GM23338 (cell line): ENCODE measurements at regions not wholly inside any gene's neighbourhood (a gene's known extent, or its start where the extent isn't known, plus 50 kb on each side); places are given as distances from the start of the nearest gene placed in this dataset.

ENCODE experiments used
- ATAC-seq: fragments of 200-7000 bp; cut with Tn5 transposase; 3 replicates; pipeline ENCODE4 v1.9.1; 2020
- DNase-seq: peaks from one replicate; pipeline ENCODE4 v3.0.0-alpha.2; 2015; ENCODE audit warnings: low spot score
- H2AFZ ChIP-seq: fragments of 200-600 bp; sonication (generic); 2 replicates; pipeline ENCODE4 v1.8.0; 2016; ENCODE audit warnings: antibody characterized with exemption, mild to moderate bottlenecking, moderate library complexity
- H3F3A ChIP-seq: fragments of 200-600 bp; sonication (generic); replicated peaks from 2 replicates; pipeline ENCODE4 v1.8.0; 2017; ENCODE audit warnings: antibody characterized with exemption, mixed run types, low read depth
- H3K27ac ChIP-seq: fragments of 200-600 bp; sonication (generic); 2 replicates; pipeline ENCODE4 v1.6.1; 2016; ENCODE audit warnings: low read depth
- H3K27me3 ChIP-seq: fragments of 200-600 bp; sonication (generic); 2 replicates; pipeline ENCODE4 v1.8.0; 2016; ENCODE audit warnings: mild to moderate bottlenecking, mixed run types, moderate library complexity; ENCODE audit not compliant: insufficient read depth
- H3K36me3 ChIP-seq: fragments of 200-600 bp; sonication (generic); 2 replicates; pipeline ENCODE4 v1.8.0; 2016; ENCODE audit warnings: mild to moderate bottlenecking; ENCODE audit not compliant: insufficient read depth
- H3K4me1 ChIP-seq: fragments of 200-600 bp; sonication (generic); 2 replicates; pipeline ENCODE4 v1.8.0; 2016; ENCODE audit warnings: mild to moderate bottlenecking, moderate library complexity; ENCODE audit not compliant: insufficient read depth
- H3K4me2 ChIP-seq: fragments of 200-600 bp; sonication (generic); 2 replicates; pipeline ENCODE4 v1.7.1; 2017; ENCODE audit warnings: mixed run types
- H3K4me3 ChIP-seq: fragments of 200-600 bp; sonication (generic); 2 replicates; pipeline ENCODE4 v1.6.1; 2016; ENCODE audit warnings: mixed run types
- H3K79me2 ChIP-seq: fragments of 200-600 bp; sonication (generic); replicated peaks from 2 replicates; pipeline ENCODE4 v1.8.0; 2017; ENCODE audit warnings: mild to moderate bottlenecking; ENCODE audit not compliant: insufficient read depth
- H3K9me2 ChIP-seq: fragments of 200-600 bp; sonication (generic); 2 replicates; pipeline ENCODE4 v1.8.0; 2017; ENCODE audit not compliant: insufficient read depth
- H4K20me1 ChIP-seq: fragments of 200-600 bp; sonication (generic); replicated peaks from 2 replicates; pipeline ENCODE4 v1.8.0; 2017; ENCODE audit warnings: mild to moderate bottlenecking; ENCODE audit not compliant: insufficient read depth
- H3K27ac Mint-ChIP-seq: 2 replicates; pipeline ENCODE4 v1.8.0; 2020; ENCODE audit warnings: inconsistent platforms, mild to moderate bottlenecking, moderate library complexity, mixed read lengths
- H3K27me3 Mint-ChIP-seq: 3 replicates; pipeline ENCODE4 v1.8.0; 2022; ENCODE audit warnings: low read depth, mild to moderate bottlenecking, moderate library complexity, mixed read lengths, inconsistent platforms; ENCODE audit not compliant: insufficient read depth, poor library complexity
- H3K36me3 Mint-ChIP-seq: 3 replicates; pipeline ENCODE4 v1.8.0; 2021; ENCODE audit warnings: low read depth, mild to moderate bottlenecking, inconsistent platforms, moderate library complexity, mixed read lengths
- H3K4me1 Mint-ChIP-seq: 3 replicates; pipeline ENCODE4 v1.8.0; 2020; ENCODE audit warnings: mild to moderate bottlenecking, inconsistent platforms, mixed read lengths
- H3K4me3 Mint-ChIP-seq: 3 replicates; pipeline ENCODE4 v1.8.0; 2021; ENCODE audit warnings: moderate library complexity, mild to moderate bottlenecking, inconsistent platforms, mixed read lengths
- H3K9me3 Mint-ChIP-seq: 3 replicates; pipeline ENCODE4 v1.8.0; 2020; ENCODE audit warnings: moderate library complexity, mild to moderate bottlenecking, inconsistent platforms, mixed read lengths
- CREB1 ChIP-seq: fragments of 250-450 bp; sonication (Bioruptor Pico); IDR thresholded peaks from 2 replicates; pipeline ENCODE4 v1.5.0; 2020; ENCODE audit warnings: low read depth, mild to moderate bottlenecking, moderate library complexity
- EZH2phosphoT487 ChIP-seq: fragments of 200-600 bp; sonication (generic); IDR thresholded peaks from one replicate; pipeline ENCODE4 v1.8.1; 2018; ENCODE audit warnings: antibody characterized with exemption; ENCODE audit not compliant: unreplicated experiment
- NANOG ChIP-seq: IDR thresholded peaks from 2 replicates; pipeline ENCODE4 v1.6.1; 2016; ENCODE audit warnings: antibody characterized with exemption, borderline replicate concordance
- POLR2AphosphoS5 ChIP-seq: IDR thresholded peaks from 2 replicates; pipeline ENCODE4 v1.6.1; 2016; ENCODE audit warnings: antibody characterized with exemption, low read depth
- STAT1 ChIP-seq: IDR thresholded peaks from one replicate; pipeline ENCODE4 v1.6.1; 2016; ENCODE audit warnings: antibody characterized with exemption; ENCODE audit not compliant: unreplicated experiment
- ZNF114 ChIP-seq: fragments of 250-450 bp; sonication (Bioruptor Pico); IDR thresholded peaks from 2 replicates; pipeline ENCODE4 v1.5.0; 2020; ENCODE audit warnings: mild to moderate bottlenecking, moderate library complexity
- TF ChIP-seq, protein P1 (sequence below): fragments of 250-450 bp; sonication (Bioruptor Pico); IDR thresholded peaks from 2 replicates; pipeline ENCODE4 v1.5.0; 2020; ENCODE audit warnings: mild to moderate bottlenecking, moderate library complexity
- TF ChIP-seq, protein P2 (sequence below): IDR thresholded peaks from 2 replicates; pipeline ENCODE4 v1.6.1; 2016; ENCODE audit warnings: antibody characterized with exemption

DNA sequence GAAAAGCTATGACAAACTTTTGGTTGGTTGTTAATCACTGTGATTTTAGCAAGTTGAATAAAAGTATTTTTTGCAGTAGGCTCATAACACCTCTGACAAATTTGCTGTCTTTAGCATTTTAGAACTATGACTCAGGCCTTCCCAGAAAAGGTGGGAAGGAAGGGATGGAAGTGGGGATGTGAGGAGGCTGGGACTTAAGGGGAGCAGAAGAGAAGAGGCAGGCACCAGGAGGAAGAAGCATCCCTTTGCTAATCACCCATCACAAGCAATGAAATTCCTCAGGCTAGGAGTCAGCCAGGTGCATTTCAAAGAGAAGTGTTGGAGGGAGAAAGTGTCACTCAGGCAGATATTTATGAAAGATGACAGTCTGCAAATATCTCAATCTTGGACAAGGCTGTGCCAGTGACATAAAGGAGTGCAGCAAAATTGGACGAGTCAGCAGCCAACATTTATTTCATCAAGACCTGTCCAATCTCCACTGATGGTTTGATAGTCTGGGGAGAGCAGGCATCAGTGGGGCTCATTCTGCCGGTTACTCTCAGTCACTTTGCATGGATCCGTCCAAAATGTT lies 337.3 kb upstream of the ARRDC4 start (continued):
- TF ChIP-seq, protein P1, sequence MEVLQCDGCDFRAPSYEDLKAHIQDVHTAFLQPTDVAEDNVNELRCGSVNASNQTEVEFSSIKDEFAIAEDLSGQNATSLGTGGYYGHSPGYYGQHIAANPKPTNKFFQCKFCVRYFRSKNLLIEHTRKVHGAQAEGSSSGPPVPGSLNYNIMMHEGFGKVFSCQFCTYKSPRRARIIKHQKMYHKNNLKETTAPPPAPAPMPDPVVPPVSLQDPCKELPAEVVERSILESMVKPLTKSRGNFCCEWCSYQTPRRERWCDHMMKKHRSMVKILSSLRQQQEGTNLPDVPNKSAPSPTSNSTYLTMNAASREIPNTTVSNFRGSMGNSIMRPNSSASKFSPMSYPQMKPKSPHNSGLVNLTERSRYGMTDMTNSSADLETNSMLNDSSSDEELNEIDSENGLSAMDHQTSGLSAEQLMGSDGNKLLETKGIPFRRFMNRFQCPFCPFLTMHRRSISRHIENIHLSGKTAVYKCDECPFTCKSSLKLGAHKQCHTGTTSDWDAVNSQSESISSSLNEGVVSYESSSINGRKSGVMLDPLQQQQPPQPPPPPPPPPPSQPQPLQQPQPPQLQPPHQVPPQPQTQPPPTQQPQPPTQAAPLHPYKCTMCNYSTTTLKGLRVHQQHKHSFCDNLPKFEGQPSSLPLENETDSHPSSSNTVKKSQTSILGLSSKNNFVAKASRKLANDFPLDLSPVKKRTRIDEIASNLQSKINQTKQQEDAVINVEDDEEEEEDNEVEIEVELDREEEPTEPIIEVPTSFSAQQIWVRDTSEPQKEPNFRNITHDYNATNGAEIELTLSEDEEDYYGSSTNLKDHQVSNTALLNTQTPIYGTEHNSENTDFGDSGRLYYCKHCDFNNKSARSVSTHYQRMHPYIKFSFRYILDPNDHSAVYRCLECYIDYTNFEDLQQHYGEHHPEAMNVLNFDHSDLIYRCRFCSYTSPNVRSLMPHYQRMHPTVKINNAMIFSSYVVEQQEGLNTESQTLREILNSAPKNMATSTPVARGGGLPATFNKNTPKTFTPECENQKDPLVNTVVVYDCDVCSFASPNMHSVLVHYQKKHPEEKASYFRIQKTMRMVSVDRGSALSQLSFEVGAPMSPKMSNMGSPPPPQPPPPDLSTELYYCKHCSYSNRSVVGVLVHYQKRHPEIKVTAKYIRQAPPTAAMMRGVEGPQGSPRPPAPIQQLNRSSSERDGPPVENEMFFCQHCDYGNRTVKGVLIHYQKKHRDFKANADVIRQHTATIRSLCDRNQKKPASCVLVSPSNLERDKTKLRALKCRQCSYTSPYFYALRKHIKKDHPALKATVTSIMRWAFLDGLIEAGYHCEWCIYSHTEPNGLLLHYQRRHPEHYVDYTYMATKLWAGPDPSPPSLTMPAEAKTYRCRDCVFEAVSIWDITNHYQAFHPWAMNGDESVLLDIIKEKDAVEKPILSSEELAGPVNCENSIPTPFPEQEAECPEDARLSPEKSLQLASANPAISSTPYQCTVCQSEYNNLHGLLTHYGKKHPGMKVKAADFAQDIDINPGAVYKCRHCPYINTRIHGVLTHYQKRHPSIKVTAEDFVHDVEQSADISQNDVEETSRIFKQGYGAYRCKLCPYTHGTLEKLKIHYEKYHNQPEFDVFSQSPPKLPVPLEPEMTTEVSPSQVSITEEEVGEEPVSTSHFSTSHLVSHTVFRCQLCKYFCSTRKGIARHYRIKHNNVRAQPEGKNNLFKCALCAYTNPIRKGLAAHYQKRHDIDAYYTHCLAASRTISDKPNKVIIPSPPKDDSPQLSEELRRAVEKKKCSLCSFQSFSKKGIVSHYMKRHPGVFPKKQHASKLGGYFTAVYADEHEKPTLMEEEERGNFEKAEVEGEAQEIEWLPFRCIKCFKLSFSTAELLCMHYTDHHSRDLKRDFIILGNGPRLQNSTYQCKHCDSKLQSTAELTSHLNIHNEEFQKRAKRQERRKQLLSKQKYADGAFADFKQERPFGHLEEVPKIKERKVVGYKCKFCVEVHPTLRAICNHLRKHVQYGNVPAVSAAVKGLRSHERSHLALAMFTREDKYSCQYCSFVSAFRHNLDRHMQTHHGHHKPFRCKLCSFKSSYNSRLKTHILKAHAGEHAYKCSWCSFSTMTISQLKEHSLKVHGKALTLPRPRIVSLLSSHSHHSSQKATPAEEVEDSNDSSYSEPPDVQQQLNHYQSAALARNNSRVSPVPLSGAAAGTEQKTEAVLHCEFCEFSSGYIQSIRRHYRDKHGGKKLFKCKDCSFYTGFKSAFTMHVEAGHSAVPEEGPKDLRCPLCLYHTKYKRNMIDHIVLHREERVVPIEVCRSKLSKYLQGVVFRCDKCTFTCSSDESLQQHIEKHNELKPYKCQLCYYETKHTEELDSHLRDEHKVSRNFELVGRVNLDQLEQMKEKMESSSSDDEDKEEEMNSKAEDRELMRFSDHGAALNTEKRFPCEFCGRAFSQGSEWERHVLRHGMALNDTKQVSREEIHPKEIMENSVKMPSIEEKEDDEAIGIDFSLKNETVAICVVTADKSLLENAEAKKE: no peak
- TF ChIP-seq NANOG (no peak), ZNF114 (no peak), POLR2AphosphoS5 (no peak)
- TF ChIP-seq, protein P2, sequence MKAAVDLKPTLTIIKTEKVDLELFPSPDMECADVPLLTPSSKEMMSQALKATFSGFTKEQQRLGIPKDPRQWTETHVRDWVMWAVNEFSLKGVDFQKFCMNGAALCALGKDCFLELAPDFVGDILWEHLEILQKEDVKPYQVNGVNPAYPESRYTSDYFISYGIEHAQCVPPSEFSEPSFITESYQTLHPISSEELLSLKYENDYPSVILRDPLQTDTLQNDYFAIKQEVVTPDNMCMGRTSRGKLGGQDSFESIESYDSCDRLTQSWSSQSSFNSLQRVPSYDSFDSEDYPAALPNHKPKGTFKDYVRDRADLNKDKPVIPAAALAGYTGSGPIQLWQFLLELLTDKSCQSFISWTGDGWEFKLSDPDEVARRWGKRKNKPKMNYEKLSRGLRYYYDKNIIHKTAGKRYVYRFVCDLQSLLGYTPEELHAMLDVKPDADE: no peak

- H3K4me2 ChIP-seq: no peak overlapping the region
- Mint-ChIP-seq H3K4me3 (no peak overlapping the region), H3K27me3 (peaks cover 2% of the 10 kb centered on the region), H3K4me1 (peaks cover 7% of the 10 kb centered on the region; the same call in 1 of the 3 replicates), H3K27ac (no peak overlapping the region), H3K9me3 (no peaks in the 10 kb centered on the region), H3K36me3 (no peaks in the 10 kb centered on the region)
- H4K20me1 ChIP-seq: no peaks in the 10 kb centered on the region
- no peak for ATAC-seq
- DNase-seq: no peak
- H3K36me3 ChIP-seq: no peaks in the 10 kb centered on the region
- H3K79me2 ChIP-seq: no peaks in the 10 kb centered on the region
- H3K4me3 ChIP-seq: no peak overlapping the region
- no peaks in the 10 kb centered on the region for H3F3A ChIP-seq
- 0 out of 2 replicates have a peak, but pooled peaks cover 4% of the 10 kb centered on the region for H3K4me1 ChIP-seq
- no peak for TF ChIP-seq NANOG
- no peak for TF ChIP-seq ZNF114
- TF ChIP-seq EZH2phosphoT487: no peak
- no peak for TF ChIP-seq STAT1
- no peak for TF ChIP-seq CREB1 (CRISPR knock-in tag)
- no peak overlapping the region for H2AFZ ChIP-seq
- no peaks in the 10 kb centered on the region for H3K9me2 ChIP-seq
- H3K27ac ChIP-seq: no peak overlapping the region
- H3K27me3 ChIP-seq: no peaks in the 10 kb centered on the region
Measured at GRCh38 chr15:97627634-97628033, 332.9 kb upstream of the ARRDC4 start.
